Motor neuron (in vitro differentiated cells): ENCODE measurements at regions not wholly inside any gene's neighbourhood (a gene's known extent, or its start where the extent isn't known, plus 50 kb on each side); places are given as distances from the start of the nearest gene placed in this dataset.

Experiments
- ATAC-seq, 8 experiments: fragments of 200-7000 bp; cut with Tn5 transposase; replicated peaks in 6 of 8; 2 replicates each; pipeline ENCODE4 v1.8.0; 2021; ENCODE audit warnings: mild to moderate bottlenecking in 8 of 8, moderate library complexity in 8 of 8
- H3K27ac ChIP-seq, 2 donors: fragments of 250-450 bp; sonication (Bioruptor Pico); 2 replicates each; pipeline ENCODE4 v1.9.0; 2021; ENCODE audit warnings: antibody characterized with exemption in 2 of 2, mild to moderate bottlenecking in 2 of 2, moderate library complexity in 1 of 2
- H3K4me1 ChIP-seq, 2 donors: fragments of 250-450 bp; sonication (Bioruptor Pico); replicated peaks in 1 of 2; 2 replicates each; pipeline ENCODE4 v1.6.1; 2021; ENCODE audit warnings: antibody characterized with exemption in 2 of 2, mild to moderate bottlenecking in 2 of 2, moderate library complexity in 1 of 2
- H3K4me3 ChIP-seq, 5 donors: fragments of 250-450 bp; sonication (Bioruptor Pico); 2 replicates each; pipeline ENCODE4 v1.9.0; 2021; ENCODE audit warnings: antibody characterized with exemption in 5 of 5, mild to moderate bottlenecking in 5 of 5, moderate library complexity in 4 of 5
- WGBS, 10 experiments: fragments of 450-650 bp; shearing (Covaris generic); methylation state at CpG; one replicate each; pipeline ENCODE4 v1.0.0; 2022; 5-methylcytosine and 5-hydroxymethylcytosine counted together
- in situ Hi-C, 9 experiments: fragments of 400-800 bp; cut with MboI; loops; one replicate each; pipeline ENCODE4 v1.15.0; 2021; ENCODE audit warnings: low sequenced_read_pairs in 9 of 9, low pct_unique_long_range_greater_than_20kb in 2 of 9; ENCODE audit not compliant: unreplicated experiment in 9 of 9

DNA sequence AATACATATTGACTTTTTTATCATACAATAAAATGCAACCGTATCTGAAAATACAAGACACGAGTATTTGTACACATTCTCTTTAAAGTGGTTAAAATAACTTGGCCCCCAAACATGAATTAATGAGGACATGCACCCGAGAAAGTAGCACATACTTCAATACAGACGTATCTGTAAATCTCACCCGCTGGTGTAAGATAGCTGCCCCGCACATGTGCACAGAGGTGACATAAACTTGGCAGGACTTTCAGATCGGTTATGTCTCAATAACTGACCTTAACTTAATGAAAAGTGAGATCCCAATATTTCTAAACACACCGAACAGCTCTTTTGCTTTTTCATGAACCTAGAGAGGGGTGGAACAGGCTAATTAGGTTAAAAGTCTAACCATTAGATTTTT, 91.5 kb upstream of the RPS6KA2 start:
- H3K4me1 ChIP-seq = peaks cover 0 to 4% of the 10 kb centered on the region in 2 donors
- no peak overlapping the region for H3K4me3 ChIP-seq
- 36 to 100% (median 73%) methylated on average over 1 to 8 of the region's 8 CpGs; no CpG with 5 or more reads in 1 of the 10 experiments for WGBS, 10 experiments
- no peak overlapping the region for H3K27ac ChIP-seq
- in situ Hi-C loops = no loop called here
- ATAC-seq = no peak

DNA sequence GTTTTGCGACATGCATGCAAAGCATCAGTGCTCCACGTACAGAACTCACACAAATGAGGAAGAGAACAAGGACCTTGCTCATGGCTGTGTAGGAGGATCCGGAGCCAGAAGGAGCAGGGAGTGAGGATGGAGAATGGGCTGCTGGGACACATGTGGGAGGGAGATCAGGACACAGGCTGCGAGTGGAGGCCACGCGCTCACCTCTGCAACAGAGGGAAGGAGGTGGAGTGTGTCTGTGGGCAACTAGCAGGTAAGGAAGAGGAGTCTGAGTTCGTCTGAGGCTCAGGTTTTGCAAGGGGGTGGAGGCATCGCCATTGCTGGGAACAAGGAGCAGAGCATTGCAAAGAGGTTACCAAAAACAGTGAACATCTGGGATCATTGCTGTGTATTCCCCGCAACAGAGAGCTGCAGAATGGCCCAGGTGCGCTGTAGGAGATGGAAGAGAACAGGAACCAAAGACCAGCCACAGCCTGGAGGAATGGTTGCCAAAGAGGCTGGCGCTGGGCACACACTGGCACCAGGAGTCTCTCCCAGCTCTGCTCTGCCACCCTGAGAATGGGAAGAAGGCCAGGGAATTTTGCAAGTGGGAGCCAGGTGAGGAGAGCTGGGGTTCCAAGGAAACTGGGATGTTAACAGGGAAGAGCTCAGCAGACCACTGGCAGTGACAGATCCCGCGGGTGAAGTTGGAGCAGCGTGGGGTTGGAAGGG, 90.0 kb upstream of the RPS6KA2 start:
- ATAC-seq = no peak
- H3K4me1 ChIP-seq = peaks cover 10 to 16% of the 10 kb centered on the region in 2 donors
- no peak overlapping the region for H3K4me3 ChIP-seq
- 68 to 100% (median 89%) methylated on average over 2 to 11 of the region's 14 CpGs; no CpG with 5 or more reads in 2 of the 10 experiments for WGBS, 10 experiments
- in situ Hi-C loops = no loop called here
- no peak overlapping the region for H3K27ac ChIP-seq

DNA sequence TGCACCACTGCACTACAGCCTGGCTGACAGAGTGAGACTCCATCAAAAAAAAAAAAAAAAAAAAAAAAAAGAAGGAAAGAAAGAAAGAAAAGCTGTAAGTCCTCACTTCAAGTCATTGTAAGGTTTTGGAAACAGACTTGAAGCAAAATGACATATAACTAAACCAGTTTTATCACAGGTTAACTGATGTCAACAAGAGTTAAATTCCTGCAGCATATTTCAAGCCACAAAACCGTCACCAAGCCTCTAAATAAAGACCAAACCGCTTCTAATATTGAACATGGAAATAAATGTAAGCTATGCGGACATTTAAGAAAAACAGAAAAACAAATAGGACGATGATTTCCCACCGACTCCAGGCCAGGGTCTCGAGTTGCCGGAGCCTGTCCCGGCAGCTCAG, 88.9 kb upstream of the RPS6KA2 start:
- H3K4me1 ChIP-seq = peaks cover 10 to 16% of the 10 kb centered on the region in 2 donors
- WGBS, 10 experiments = 43 to 100% (median 74%) methylated on average over 1 to 8 of the region's 8 CpGs; no CpG with 5 or more reads in 1 of the 10 experiments
- H3K27ac ChIP-seq = no peak overlapping the region
- in situ Hi-C loops = no loop called here
- no peak overlapping the region for H3K4me3 ChIP-seq
- no peak for ATAC-seq

DNA sequence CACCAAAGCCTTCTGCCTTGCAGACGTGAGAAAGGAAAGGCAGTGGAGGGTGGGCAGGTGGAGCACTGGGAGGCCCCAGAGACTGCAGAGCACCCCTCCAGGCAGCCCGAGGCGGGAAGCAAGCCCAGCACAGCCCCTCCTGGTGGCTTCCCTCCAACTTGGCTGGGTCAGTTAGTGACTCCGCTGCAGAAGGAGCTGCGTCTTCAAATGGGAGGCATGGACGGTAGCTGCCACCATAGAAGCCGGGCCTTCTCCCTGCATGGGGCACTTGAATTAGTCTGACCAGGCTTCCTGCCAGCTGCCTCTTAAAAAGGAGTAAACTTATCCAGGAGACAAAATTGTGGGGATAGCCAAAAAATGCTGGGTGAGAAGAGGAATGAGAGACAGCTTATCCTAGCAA, 88.0 kb upstream of the RPS6KA2 start:
- 82 to 100% (median 91%) methylated on average over 2 to 4 of the region's 7 CpGs; no CpG with 5 or more reads in 4 of the 10 experiments for WGBS, 10 experiments
- in situ Hi-C loops = no loop called here
- no peak overlapping the region for H3K4me3 ChIP-seq
- H3K4me1 ChIP-seq = peaks cover 10 to 16% of the 10 kb centered on the region in 2 donors
- no peak for ATAC-seq
- H3K27ac ChIP-seq = no peak overlapping the region

DNA sequence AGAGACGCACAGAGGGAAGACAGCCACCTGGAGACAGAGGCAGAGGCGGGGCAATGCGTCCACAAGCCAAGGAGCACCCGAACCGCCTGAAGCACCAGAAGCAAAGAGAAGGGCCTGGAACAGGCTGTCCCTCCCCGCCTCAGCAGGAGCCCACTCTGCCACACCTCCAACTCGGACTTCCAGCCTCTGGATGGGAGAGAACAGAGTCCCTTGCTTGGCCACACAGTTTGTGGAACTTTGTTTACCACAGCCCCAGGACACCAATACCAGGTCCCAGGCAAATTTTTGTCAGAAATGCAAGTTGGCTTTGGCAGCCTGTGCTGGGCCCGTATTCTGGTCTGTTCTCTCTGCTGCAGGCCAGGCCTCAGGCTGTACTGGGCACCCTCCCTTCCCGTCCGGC, 87.5 kb upstream of the RPS6KA2 start:
- Histone ChIP-seq H3K4me3 (no peak overlapping the region), H3K4me1 (peaks cover 10 to 16% of the 10 kb centered on the region in 2 donors), H3K27ac (no peak overlapping the region)
- ATAC-seq = no peak
- in situ Hi-C loops = no loop called here
- 78 to 100% (median 90%) methylated on average over 1 to 5 of the region's 10 CpGs; no CpG with 5 or more reads in 5 of the 10 experiments for WGBS, 10 experiments

DNA sequence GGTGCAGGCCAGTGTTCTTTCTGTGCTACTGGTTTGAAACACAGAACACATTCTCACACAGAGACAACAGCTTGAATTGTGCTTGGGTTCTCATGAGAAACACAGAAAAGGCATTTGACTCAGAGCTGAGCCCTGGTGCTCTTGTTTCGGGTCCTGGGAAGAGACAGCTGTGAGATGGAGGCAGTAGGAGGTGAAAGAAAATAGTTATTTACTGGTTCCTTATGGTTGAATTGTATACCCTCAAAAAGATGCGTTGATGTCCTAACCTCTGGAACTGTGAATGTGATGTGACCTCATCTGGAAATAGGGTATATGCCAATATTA, 87.1 kb upstream of the RPS6KA2 start:
- H3K27ac ChIP-seq = no peak overlapping the region
- peaks cover 10 to 16% of the 10 kb centered on the region in 2 donors for H3K4me1 ChIP-seq
- ATAC-seq = no peak
- H3K4me3 ChIP-seq = no peak overlapping the region
- 20 to 100% (median 83%) methylated on average over 1 to 2 of the region's 2 CpGs; no CpG with 5 or more reads in 2 of the 10 experiments for WGBS, 10 experiments
- in situ Hi-C loops = no loop called here

DNA sequence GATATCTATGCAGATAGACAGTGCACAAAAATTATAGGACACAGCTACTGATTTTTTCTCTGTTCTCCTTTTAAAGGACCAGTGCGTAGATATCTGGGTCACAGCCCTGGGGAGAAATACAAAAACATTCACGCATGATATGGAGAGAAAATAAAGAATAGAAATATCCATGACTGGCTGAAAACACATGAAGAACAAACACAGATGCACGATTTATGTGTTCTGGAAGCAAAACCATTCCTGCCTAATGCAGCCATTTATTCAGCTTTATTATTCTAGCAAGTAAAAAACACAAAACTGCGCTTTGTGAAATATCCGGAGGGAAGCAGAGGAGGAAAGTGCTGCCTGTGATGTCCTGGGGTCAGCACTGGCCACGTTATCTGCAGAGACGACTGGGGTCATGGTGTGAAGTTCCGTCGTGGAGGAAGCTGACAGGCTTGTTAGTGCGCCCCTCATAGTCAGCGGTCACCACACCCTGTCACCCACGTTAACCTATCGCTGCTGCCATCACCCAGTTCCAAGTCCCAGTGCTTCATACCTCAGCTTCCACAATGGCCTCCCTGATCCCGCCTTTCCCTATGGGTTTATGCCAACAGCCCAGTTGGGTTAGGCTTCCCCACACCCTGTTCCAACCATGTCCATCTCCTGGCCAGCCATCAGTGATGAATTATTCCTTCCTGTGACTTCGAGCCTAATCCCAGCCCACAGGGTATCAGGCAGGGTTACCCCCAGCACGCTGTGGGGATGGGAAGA, 86.6 kb upstream of the RPS6KA2 start:
- peak in 2 of 8 experiments; percentile 59 to 68 for ATAC-seq
- 39 to 100% (median 76%) methylated on average over 1 to 15 of the region's 16 CpGs for WGBS, 10 experiments
- in situ Hi-C loops = no loop called here
- Histone ChIP-seq H3K27ac (no peak overlapping the region), H3K4me3 (no peak overlapping the region), H3K4me1 (peaks cover 10 to 16% of the 10 kb centered on the region in 2 donors)

DNA sequence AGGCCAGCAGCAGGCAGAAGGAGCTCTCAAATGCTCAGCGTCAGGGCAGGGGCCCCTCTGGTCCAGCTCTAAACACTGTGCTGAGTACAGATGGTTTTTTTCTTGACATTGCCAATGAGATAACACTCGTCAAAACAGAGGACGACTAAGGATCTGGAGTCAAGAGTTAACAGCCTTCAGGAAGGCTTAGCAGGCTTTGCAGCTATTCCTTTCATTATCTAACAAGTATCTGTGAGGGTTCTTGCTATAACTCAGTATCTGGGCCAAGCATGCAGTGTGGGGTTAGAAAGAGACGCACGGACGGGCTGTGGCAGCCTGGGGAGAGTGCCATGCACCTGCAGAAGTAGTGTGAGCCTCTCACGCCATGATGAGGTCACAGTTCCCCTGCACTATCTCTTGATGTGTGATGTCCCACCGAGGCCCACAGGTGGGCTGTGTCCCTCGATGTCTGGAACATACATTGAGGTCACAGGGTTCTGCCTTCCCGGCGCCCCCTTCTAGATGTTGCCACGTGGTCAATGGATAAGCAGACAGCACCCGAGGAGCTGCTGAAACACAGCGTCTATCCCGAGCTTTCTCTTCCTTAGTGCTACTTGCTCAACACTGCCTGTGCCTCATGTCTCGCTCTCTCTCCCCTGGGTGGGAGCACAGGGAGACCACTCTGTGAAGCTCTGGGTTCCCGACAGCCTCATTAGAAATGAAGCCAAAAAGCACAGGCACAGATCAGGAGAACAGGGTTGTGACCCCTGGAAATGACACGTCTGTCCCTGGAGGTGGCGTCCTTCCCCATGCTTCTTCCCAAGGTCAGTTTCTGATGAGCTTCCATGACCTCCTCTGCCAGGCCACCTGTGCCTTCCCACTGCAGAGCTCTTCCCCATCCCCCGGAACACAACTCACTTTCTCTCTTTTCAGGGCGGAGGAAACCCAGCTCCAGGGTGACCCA, 85.5 kb upstream of the RPS6KA2 start:
- ATAC-seq = peak in 3 of 8 experiments; percentile 6 to 29 (median 27)
- Histone ChIP-seq H3K4me3 (no peak overlapping the region), H3K27ac (no peak overlapping the region), H3K4me1 (peaks cover 10 to 16% of the 10 kb centered on the region in 2 donors)
- 51 to 86% (median 76%) methylated on average over 1 to 11 of the region's 21 CpGs; no CpG with 5 or more reads in 1 of the 10 experiments for WGBS, 10 experiments
- in situ Hi-C loops = no loop called here

DNA sequence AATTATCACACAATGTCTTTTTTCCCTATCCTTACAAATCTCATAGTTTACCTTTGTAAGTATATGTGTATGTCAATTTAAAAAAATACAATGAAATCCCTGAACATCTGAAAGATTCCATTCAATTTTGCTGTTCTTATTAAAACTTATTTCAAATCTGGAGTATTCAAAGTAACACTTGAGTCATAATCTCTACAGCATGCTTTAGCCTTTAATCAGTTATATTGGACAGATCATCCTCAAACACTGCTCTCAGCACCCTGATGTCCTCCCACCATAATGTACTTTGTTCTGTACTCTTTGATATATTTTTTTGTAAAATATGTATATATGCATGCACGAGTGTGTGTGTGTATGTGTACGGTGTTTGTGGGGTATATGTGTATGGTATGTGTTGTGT, 83.0 kb upstream of the RPS6KA2 start:
- in situ Hi-C loops = no loop called here
- no peak for ATAC-seq
- peaks cover 10 to 16% of the 10 kb centered on the region in 2 donors for H3K4me1 ChIP-seq
- H3K27ac ChIP-seq = no peak overlapping the region
- WGBS, 10 experiments = 79 to 100% (median 89%) methylated on average over 1 to 2 of the region's 2 CpGs; no CpG with 5 or more reads in 5 of the 10 experiments
- H3K4me3 ChIP-seq = no peak overlapping the region

DNA sequence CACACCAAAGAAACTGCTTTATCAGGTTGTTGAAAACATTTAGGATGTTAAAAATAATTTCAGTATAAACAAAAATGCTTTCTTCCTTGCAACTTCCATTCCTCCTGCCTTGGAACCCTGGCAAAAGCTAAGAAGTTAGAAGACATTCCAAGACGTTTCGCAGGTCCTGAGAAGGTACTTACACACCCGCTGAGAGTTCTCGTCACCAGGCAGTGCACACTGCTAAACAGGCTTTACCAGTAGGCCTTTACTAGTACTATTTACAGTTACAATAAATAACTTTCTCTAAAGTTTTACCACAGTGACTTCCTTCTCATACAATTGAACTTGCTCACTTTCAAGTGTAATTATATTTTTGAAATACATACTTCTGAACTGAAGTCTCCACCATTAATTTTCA, 81.4 kb upstream of the RPS6KA2 start:
- ATAC-seq = no peak
- in situ Hi-C loops = no loop called here
- Histone ChIP-seq H3K27ac (no peak overlapping the region), H3K4me1 (peaks cover 10 to 21% of the 10 kb centered on the region in 2 donors), H3K4me3 (no peak overlapping the region)
- 74 to 100% (median 85%) methylated on average over 3 to 4 of the region's 4 CpGs; no CpG with 5 or more reads in 4 of the 10 experiments for WGBS, 10 experiments

DNA sequence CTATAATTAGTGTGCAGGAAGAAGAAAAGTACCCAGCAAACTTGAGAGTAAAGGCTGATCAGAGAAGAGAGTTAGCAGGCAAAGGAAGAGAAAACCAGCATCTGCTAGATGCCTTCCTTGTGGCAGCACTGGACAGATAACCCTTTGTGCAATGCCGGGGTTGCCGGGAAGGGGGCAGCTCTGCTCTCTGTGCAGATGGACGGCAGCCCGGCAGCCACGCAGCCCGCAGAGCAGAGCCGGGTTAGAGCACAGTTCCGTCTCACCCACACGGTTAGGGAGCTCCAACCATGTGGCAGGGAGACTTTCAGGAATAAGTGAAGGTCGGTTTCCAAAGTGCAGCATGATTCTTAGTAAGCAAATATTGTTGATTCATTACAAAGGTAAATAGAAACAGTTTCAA, 80.0 kb upstream of the RPS6KA2 start:
- peaks cover 0 to 17% of the 10 kb centered on the region in 2 donors for H3K4me1 ChIP-seq
- peak; percentile 63 to 99 (median 78) for ATAC-seq
- H3K27ac ChIP-seq = no peak overlapping the region
- in situ Hi-C loops = no loop called here
- 0 to 45% (median 20%) methylated on average over 3 to 8 of the region's 10 CpGs; no CpG with 5 or more reads in 3 of the 10 experiments for WGBS, 10 experiments
- H3K4me3 ChIP-seq = no peak overlapping the region

DNA sequence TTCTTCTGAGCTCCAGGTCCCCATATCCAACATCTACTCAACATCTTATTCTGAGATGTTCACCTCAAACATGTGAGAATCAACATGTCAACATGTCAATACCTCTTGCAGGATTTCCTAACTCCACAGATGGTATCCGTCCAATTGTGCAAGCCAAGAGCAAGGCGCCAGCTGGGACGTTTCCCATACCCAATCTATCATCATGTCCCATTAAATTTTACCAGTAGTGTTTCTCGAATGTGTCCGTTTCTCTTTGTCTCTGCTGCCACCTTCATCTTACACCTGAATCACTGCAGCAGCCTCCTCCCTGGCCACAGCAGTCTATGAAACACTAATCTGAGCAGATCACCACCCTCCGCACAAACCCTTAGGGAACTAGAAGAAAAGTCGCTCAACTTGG, 78.0 kb upstream of the RPS6KA2 start:
- WGBS, 10 experiments = 17 to 100% (median 91%) methylated on average over 1 to 7 of the region's 7 CpGs
- Histone ChIP-seq H3K4me3 (no peak overlapping the region), H3K4me1 (peaks cover 0 to 17% of the 10 kb centered on the region in 2 donors), H3K27ac (no peak overlapping the region)
- in situ Hi-C loops = no loop called here
- no peak for ATAC-seq
